Glutamatergic neuron (in vitro differentiated cells): ENCODE measurements at regions not wholly inside any gene's neighbourhood (a gene's known extent, or its start where the extent isn't known, plus 50 kb on each side); places are given as distances from the start of the nearest gene placed in this dataset.

ENCODE experiments used
- DNase-seq: peaks from one replicate; pipeline ENCODE4 v3.0.0; 2022
- H3K27ac Mint-ChIP-seq: one replicate; pipeline ENCODE4 v1.8.0; 2020; ENCODE audit warnings: mild to moderate bottlenecking, mixed read lengths, inconsistent platforms; ENCODE audit not compliant: unreplicated experiment
- H3K27me3 Mint-ChIP-seq: one replicate; pipeline ENCODE4 v1.8.0; 2020; ENCODE audit warnings: mild to moderate bottlenecking, moderate library complexity, mixed read lengths, inconsistent platforms; ENCODE audit not compliant: unreplicated experiment
- H3K36me3 Mint-ChIP-seq: one replicate; pipeline ENCODE4 v1.8.0; 2020; ENCODE audit warnings: mild to moderate bottlenecking, mixed read lengths, inconsistent platforms; ENCODE audit not compliant: unreplicated experiment
- H3K4me1 Mint-ChIP-seq: one replicate; pipeline ENCODE4 v1.8.0; 2020; ENCODE audit warnings: mild to moderate bottlenecking, low read depth, mixed read lengths, inconsistent platforms; ENCODE audit not compliant: unreplicated experiment
- H3K4me3 Mint-ChIP-seq: one replicate; pipeline ENCODE4 v1.8.0; 2020; ENCODE audit warnings: mild to moderate bottlenecking, mixed read lengths, inconsistent platforms; ENCODE audit not compliant: unreplicated experiment
- H3K9me3 Mint-ChIP-seq: one replicate; pipeline ENCODE4 v1.8.0; 2020; ENCODE audit warnings: mild to moderate bottlenecking, moderate library complexity, mixed read lengths, inconsistent platforms; ENCODE audit not compliant: unreplicated experiment
- TF ChIP-seq, protein P1 (sequence below): fragments of 200-600 bp; sonication (generic); IDR thresholded peaks from one replicate; pipeline ENCODE4 v1.5.0; 2021; ENCODE audit not compliant: partially characterized antibody, unreplicated experiment

DNA sequence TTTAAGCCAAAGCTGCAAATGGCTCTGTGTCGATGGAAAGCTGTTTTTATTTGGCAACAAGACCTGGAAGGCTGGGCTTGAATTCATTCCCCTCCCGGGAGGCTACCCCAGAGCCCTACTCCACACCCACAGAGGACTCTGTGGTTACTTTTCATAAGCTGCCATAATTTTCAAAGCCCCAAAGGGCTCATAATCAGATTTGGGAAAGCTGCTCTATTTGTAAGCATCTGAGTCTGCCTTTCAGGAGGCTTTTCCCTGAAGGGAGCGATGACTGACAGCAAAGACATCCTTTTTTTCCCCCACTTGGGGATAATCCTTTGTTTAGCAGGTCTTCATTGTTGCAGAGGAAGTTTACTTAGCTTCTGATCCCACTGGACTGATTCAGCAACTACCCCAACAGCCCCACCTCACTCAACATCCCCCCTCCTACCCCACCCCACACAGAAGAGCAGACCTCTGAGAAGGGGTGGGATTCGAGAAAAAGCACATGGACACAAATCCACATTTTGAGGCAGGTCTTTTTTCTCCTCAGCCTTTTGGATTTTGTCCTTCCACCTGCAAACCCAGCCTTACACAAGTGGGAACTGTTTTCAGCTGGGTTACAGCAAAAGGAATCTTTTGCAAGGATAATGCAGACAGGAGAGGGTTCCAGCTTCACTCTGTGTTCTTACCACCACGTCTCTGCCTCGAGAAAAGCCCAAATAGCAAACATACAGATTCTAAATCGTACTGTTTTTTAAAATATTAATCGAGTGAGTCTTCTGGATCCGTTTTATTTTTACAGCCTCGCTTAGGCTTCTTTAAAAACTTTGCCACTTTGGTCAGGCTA, 244.4 kb upstream of the TUT7 start:
- H3K4me3 Mint-ChIP-seq = no peak overlapping the region
- H3K4me1 Mint-ChIP-seq = peaks cover 9% of the 10 kb centered on the region
- TF ChIP-seq, protein P1, sequence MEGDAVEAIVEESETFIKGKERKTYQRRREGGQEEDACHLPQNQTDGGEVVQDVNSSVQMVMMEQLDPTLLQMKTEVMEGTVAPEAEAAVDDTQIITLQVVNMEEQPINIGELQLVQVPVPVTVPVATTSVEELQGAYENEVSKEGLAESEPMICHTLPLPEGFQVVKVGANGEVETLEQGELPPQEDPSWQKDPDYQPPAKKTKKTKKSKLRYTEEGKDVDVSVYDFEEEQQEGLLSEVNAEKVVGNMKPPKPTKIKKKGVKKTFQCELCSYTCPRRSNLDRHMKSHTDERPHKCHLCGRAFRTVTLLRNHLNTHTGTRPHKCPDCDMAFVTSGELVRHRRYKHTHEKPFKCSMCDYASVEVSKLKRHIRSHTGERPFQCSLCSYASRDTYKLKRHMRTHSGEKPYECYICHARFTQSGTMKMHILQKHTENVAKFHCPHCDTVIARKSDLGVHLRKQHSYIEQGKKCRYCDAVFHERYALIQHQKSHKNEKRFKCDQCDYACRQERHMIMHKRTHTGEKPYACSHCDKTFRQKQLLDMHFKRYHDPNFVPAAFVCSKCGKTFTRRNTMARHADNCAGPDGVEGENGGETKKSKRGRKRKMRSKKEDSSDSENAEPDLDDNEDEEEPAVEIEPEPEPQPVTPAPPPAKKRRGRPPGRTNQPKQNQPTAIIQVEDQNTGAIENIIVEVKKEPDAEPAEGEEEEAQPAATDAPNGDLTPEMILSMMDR = no peak
- H3K27me3 Mint-ChIP-seq = peaks cover 5% of the 10 kb centered on the region
- H3K36me3 Mint-ChIP-seq = peaks cover 5% of the 10 kb centered on the region
- peak overlapping the region; percentile 59 for H3K27ac Mint-ChIP-seq
- H3K9me3 Mint-ChIP-seq = no peaks in the 10 kb centered on the region
- DNase-seq = no peak

DNA sequence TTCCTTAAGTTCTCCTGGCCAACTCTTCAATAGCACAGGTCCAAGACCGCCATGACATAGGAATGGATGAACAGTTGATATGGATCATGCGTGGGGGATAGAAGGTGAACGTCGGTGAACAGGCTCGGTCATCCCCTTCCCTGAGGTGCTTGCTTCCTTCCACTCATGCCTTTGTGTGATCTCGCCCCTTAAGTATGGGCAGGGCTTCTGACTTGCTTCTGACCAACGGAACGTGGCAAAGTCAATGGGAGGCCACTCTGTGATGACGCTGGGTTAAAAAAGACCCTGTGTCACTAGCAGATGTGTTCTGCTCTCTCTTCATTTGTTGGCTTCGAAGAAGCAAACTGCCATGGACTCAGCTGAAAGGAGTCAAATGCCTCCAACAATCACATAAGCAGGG, 240.5 kb upstream of the TUT7 start:
- no peak overlapping the region for H3K27ac Mint-ChIP-seq
- H3K4me1 Mint-ChIP-seq = peaks cover 9% of the 10 kb centered on the region
- TF ChIP-seq, protein P1 = no peak
- no peak for DNase-seq
- no peak overlapping the region for H3K4me3 Mint-ChIP-seq
- H3K27me3 Mint-ChIP-seq = peaks cover 4% of the 10 kb centered on the region
- H3K36me3 Mint-ChIP-seq = peaks cover 5% of the 10 kb centered on the region
- H3K9me3 Mint-ChIP-seq = no peaks in the 10 kb centered on the region

DNA sequence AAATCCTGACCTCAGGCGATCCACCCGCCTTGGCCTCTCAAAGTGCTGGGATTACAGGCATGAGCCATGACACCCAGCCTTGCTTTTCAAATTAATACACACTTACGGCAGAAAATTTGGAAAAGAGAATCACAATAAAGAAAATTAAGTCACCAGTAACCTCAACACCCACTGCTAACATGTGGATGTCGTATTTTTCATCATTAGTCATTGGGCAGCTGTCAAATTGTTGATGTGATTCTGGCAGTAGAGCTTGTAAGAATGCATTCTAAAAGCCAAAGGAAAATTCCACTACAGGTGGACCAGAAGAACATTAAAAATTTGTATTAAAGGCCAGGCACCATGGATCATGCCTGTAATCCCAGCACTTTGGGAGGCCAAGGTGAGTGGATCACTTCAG, 237.3 kb upstream of the TUT7 start:
- DNase-seq = no peak
- H3K27me3 Mint-ChIP-seq = peaks cover 5% of the 10 kb centered on the region
- TF ChIP-seq, protein P1 = no peak
- no peak overlapping the region for H3K27ac Mint-ChIP-seq
- no peak overlapping the region for H3K4me3 Mint-ChIP-seq
- no peaks in the 10 kb centered on the region for H3K4me1 Mint-ChIP-seq
- H3K36me3 Mint-ChIP-seq = peaks cover 5% of the 10 kb centered on the region
- peaks cover 3% of the 10 kb centered on the region for H3K9me3 Mint-ChIP-seq

DNA sequence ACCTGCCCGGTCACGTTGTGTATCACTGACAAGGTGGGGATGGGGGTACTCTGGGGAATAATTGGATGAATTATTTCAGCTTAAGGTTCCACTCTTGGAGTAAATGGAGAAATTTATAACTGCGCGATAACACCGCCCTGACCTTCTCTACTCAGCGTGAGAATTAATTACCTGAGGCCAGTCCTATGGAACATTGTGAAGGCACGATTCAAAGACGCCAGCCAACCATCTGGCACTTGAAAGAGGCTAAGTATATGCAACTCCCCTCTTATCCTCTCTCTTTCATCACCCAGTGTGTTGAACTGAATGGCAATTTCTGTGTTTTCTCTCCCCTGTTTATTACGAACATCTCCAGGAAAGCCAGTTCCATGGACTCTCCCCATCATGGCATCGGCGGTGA, 235.5 kb upstream of the TUT7 start:
- Mint-ChIP-seq H3K36me3 (peaks cover under 1% of the 10 kb centered on the region), H3K27me3 (peaks cover 4% of the 10 kb centered on the region), H3K4me1 (no peaks in the 10 kb centered on the region), H3K4me3 (no peak overlapping the region), H3K9me3 (peaks cover 3% of the 10 kb centered on the region), H3K27ac (no peak overlapping the region)
- TF ChIP-seq, protein P1 = no peak
- DNase-seq = no peak

DNA sequence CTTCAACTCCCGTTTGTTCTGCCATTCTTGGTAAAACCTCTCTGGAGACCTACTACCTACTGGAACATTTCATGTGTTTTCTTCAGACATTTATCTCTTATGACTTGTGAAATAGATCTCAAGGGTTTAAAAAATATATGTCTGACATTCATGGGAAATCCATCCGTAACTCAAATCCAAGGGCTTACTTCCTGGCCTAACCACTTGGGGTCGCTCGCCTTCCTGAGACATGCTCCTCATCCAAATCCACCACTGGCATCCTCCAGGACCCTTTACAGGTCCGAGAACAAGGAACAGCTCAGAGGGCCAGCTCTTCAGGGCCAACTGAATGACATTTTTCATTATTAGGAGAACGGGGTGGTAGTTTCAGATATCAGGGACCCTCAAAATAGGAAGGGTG, 235.1 kb upstream of the TUT7 start:
- Mint-ChIP-seq H3K27me3 (peaks cover 1% of the 10 kb centered on the region), H3K36me3 (no peaks in the 10 kb centered on the region), H3K4me1 (no peaks in the 10 kb centered on the region), H3K9me3 (peaks cover 3% of the 10 kb centered on the region), H3K4me3 (no peak overlapping the region), H3K27ac (no peak overlapping the region)
- TF ChIP-seq, protein P1 = no peak
- no peak for DNase-seq
